IMR-90 (cell line): ENCODE measurements at regions not wholly inside any gene's neighbourhood (a gene's known extent, or its start where the extent isn't known, plus 50 kb on each side); places are given as distances from the start of the nearest gene placed in this dataset.

ENCODE experiments used
- ATAC-seq: fragments of 200-7000 bp; cut with Tn5 transposase; 2 replicates; pipeline ENCODE4 v1.9.1; 2020; ENCODE audit warnings: low read depth, mild to moderate bottlenecking, moderate library complexity
- BruUV-seq: library from RNA; stranded (reverse); fragments of 400-500 nt; replicated peaks from 2 replicates; lab custom pipeline; 2021; lab: Mats Ljungman, UMichigan
- CTCF ChIA-PET: fragments of 300-600 bp; formaldehyde crosslinking; extraction: SDS; loops from one replicate; lab custom pipeline; 2021; ENCODE audit warnings: antibody characterized with exemption; lab: Yijun Ruan, JAX
- POLR2A ChIA-PET: fragments of 300-600 bp; sonication (Branson Sonifier 250); formaldehyde crosslinking; loops from one replicate; lab custom pipeline; 2022; ENCODE audit warnings: antibody characterized with exemption; ENCODE audit not compliant: unreplicated experiment; lab: Charles Lee
- DNase-seq: peaks from one replicate; pipeline ENCODE4 v3.0.0; 2013
- H2AFZ ChIP-seq: replicated peaks from 2 replicates; pipeline ENCODE3; 2013; ENCODE audit warnings: low read length, mild to moderate bottlenecking; ENCODE audit not compliant: poor library complexity
- H2AK5ac ChIP-seq: 2 replicates; pipeline ENCODE4 v1.6.1; 2013; ENCODE audit warnings: low read depth, low read length, inconsistent platforms
- H2AK9ac ChIP-seq: replicated peaks from 2 replicates; pipeline ENCODE3; 2013; ENCODE audit warnings: mild to moderate bottlenecking, low read depth, low read length, moderate library complexity; ENCODE audit not compliant: poor library complexity
- H2BK120ac ChIP-seq: 2 replicates; pipeline ENCODE4 v1.6.1; 2013; ENCODE audit warnings: low read depth, low read length, inconsistent platforms
- H2BK15ac ChIP-seq: 3 replicates; pipeline ENCODE4 v1.6.1; 2013; ENCODE audit warnings: low read depth, low read length, inconsistent platforms
- H2BK20ac ChIP-seq: 2 replicates; pipeline ENCODE4 v1.6.1; 2013; ENCODE audit warnings: low read depth, mild to moderate bottlenecking, inconsistent platforms, low read length, moderate library complexity
- H2BK5ac ChIP-seq: 2 replicates; pipeline ENCODE4 v1.6.1; 2013; ENCODE audit warnings: mild to moderate bottlenecking, low read depth, low read length, inconsistent platforms; ENCODE audit not compliant: poor library complexity, severe bottlenecking
- H3K14ac ChIP-seq: replicated peaks from 2 replicates; pipeline ENCODE4 v1.6.1; 2013; ENCODE audit warnings: low read depth, low read length, inconsistent platforms
- H3K18ac ChIP-seq: 2 replicates; pipeline ENCODE4 v1.6.1; 2013; ENCODE audit warnings: low read depth, low read length, control low read depth
- H3K23ac ChIP-seq: 2 replicates; pipeline ENCODE4 v1.6.1; 2013; ENCODE audit warnings: low read depth, low read length, inconsistent platforms
- H3K27ac ChIP-seq: 2 replicates; pipeline ENCODE4 v1.5.1; 2013; ENCODE audit warnings: mild to moderate bottlenecking, control low read depth, low read length; ENCODE audit not compliant: insufficient read depth
- H3K27me3 ChIP-seq: 2 replicates; pipeline ENCODE4 v1.6.1; 2013; ENCODE audit warnings: low read length; ENCODE audit not compliant: control insufficient read depth, insufficient read depth
- H3K36me3 ChIP-seq: 2 replicates; pipeline ENCODE4 v1.6.1; 2013; ENCODE audit warnings: low read length, mixed read lengths; ENCODE audit not compliant: control insufficient read depth, insufficient read depth
- H3K4ac ChIP-seq: 2 replicates; pipeline ENCODE4 v1.6.1; 2013; ENCODE audit warnings: low read depth, low read length, inconsistent platforms
- H3K4me1 ChIP-seq: 2 replicates; pipeline ENCODE4 v1.6.1; 2013; ENCODE audit warnings: low read length, mixed read lengths; ENCODE audit not compliant: control insufficient read depth, insufficient read depth
- H3K4me2 ChIP-seq: 2 replicates; pipeline ENCODE4 v1.6.1; 2013; ENCODE audit warnings: low read depth, mild to moderate bottlenecking, control low read depth, low read length, moderate library complexity
- H3K4me3 ChIP-seq: 2 replicates; pipeline ENCODE4 v1.5.1; 2013; ENCODE audit warnings: low read depth, mild to moderate bottlenecking, control low read depth, low read length, moderate library complexity; ENCODE audit not compliant: insufficient read depth
- H3K56ac ChIP-seq: 2 replicates; pipeline ENCODE4 v1.6.1; 2013; ENCODE audit warnings: low read length, inconsistent platforms; ENCODE audit not compliant: insufficient read depth; ENCODE audit errors: extremely low read depth
- H3K79me1 ChIP-seq, 2 experiments: 2 replicates each; pipeline ENCODE4 v1.6.1; 2013; ENCODE audit warnings: low read length in 2 of 2, inconsistent platforms in 1 of 2, low read depth in 1 of 2
- H3K9ac ChIP-seq: 2 replicates; pipeline ENCODE4 v1.6.1; 2013; ENCODE audit warnings: low read depth, low read length, control low read depth
- H3K9me1 ChIP-seq: 2 replicates; pipeline ENCODE4 v1.6.1; 2013; ENCODE audit warnings: low read length, inconsistent platforms; ENCODE audit not compliant: insufficient read depth
- H3K9me3 ChIP-seq: 2 replicates; pipeline ENCODE4 v1.6.1; 2013; ENCODE audit warnings: low read length; ENCODE audit not compliant: control insufficient read depth, insufficient read depth
- H4K20me1 ChIP-seq: 2 replicates; pipeline ENCODE4 v1.6.1; 2013; ENCODE audit warnings: low read length, inconsistent platforms; ENCODE audit not compliant: insufficient read depth
- H4K5ac ChIP-seq: 2 replicates; pipeline ENCODE4 v1.6.1; 2013; ENCODE audit warnings: mild to moderate bottlenecking, low read depth, low read length, control low read depth
- H4K8ac ChIP-seq, 2 experiments: 2 replicates each; pipeline ENCODE4 v1.6.1; 2013; ENCODE audit warnings: low read depth in 2 of 2, low read length in 2 of 2, control low read depth in 1 of 2, inconsistent platforms in 1 of 2
- H4K91ac ChIP-seq: 2 replicates; pipeline ENCODE4 v1.6.1; 2013; ENCODE audit warnings: low read depth, low read length, inconsistent platforms; ENCODE audit not compliant: insufficient read depth
- CEBPB ChIP-seq: IDR thresholded peaks from 2 replicates; pipeline ENCODE4 v1.6.1; 2012; ENCODE audit warnings: low read depth, low read length, improper control_type of control experiment
- CHD1 ChIP-seq: IDR thresholded peaks from 2 replicates; pipeline ENCODE4 v1.6.1; 2012; ENCODE audit warnings: low read depth, low read length, improper control_type of control experiment
- FOS ChIP-seq: fragments of 150-350 bp; IDR thresholded peaks from 2 replicates; pipeline ENCODE4 v1.6.1; 2016; ENCODE audit warnings: low read depth, low read length
- MXI1 ChIP-seq: IDR thresholded peaks from 2 replicates; pipeline ENCODE4 v1.6.1; 2012; ENCODE audit warnings: low read depth, mild to moderate bottlenecking, low read length, moderate library complexity, borderline replicate concordance
- NFE2L2 ChIP-seq: fragments of 150-350 bp; IDR thresholded peaks from 2 replicates; pipeline ENCODE4 v1.6.1; 2016; ENCODE audit warnings: low read depth, mild to moderate bottlenecking, low read length
- POLR2A ChIP-seq: IDR thresholded peaks from 2 replicates; pipeline ENCODE4 v1.6.1; 2012; ENCODE audit warnings: mild to moderate bottlenecking, low read depth, low read length
- RAD21 ChIP-seq: IDR thresholded peaks from 2 replicates; pipeline ENCODE4 v1.6.1; 2012; ENCODE audit warnings: low read length, improper control_type of control experiment
- RFX5 ChIP-seq: IDR thresholded peaks from 2 replicates; pipeline ENCODE4 v1.8.0; 2012; ENCODE audit warnings: low read depth, mild to moderate bottlenecking, low read length, moderate library complexity
- WGBS, 2 experiments: methylation state at CpG; one replicate each; pipeline versions ENCODE4 v1.1.5 to v1.1.7; 2013; ENCODE audit warnings: missing lambda C conversion rate in 2 of 2; ENCODE audit not compliant: insufficient read length in 1 of 2; ENCODE audit errors: extremely low coverage in 2 of 2; 5-methylcytosine and 5-hydroxymethylcytosine counted together
- dilution Hi-C: fragments of 300-500 bp; cut with HindIII; formaldehyde crosslinking; loops from one replicate; pipeline ENCODE4 v1.14.3; 2018; ENCODE audit warnings: low sequenced_read_pairs; ENCODE audit not compliant: unreplicated experiment
- in situ Hi-C: fragments of 300-500 bp; cut with MboI; formaldehyde crosslinking; loops from 3 replicates; pipeline ENCODE4 v1.14.3; 2019; ENCODE audit warnings: low sequenced_read_pairs, inconsistent platforms, mixed read lengths
- intact Hi-C: fragments of 100-400 bp; cut with micrococcal nuclease; formaldehyde crosslinking; loops from 2 replicates; pipeline ENCODE4 v1.10.0; 2022
- TF ChIP-seq, protein P1 (sequence below): fragments of 150-350 bp; IDR thresholded peaks from 2 replicates; pipeline ENCODE4 v1.6.1; 2017; ENCODE audit warnings: mild to moderate bottlenecking, antibody characterized with exemption, low read length, low read depth
- TF ChIP-seq, protein P2 (sequence below): conservative IDR thresholded peaks from 2 replicates; pipeline ENCODE4 v1.5.1; 2012; ENCODE audit warnings: mild to moderate bottlenecking, low read depth, low read length, improper control_type of control experiment
- TF ChIP-seq, protein P3 (sequence below): fragments of 150-350 bp; IDR thresholded peaks from 2 replicates; pipeline ENCODE4 v1.6.1; 2016; ENCODE audit warnings: low read depth, mild to moderate bottlenecking, low read length, moderate library complexity, borderline replicate concordance

DNA sequence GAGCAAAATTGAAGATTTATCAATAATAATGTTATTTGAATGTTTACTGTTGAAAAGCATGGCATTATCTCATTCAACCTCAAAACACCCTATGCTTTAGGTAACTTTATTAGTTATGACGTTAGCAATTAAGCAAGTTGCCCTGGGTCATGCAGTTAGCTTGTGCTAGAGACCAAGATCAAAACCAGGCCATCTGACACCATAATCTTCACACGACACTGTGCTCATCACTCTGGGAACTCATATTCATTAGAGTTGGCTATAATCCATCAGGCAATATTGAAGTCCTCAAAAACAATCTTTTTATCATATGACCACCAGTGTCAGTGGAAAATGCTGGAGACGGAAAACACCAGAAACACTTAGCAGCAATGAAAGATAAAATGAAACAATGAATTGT lies 253.5 kb downstream of the PCDH20 start:
- Histone ChIP-seq H3K27ac (no peak overlapping the region), H2BK15ac (no peak overlapping the region), H3K18ac (no peak overlapping the region), H4K5ac (no peak overlapping the region), H2AK9ac (no peak overlapping the region), H4K91ac (no peak overlapping the region), H4K20me1 (no peaks in the 10 kb centered on the region), H4K8ac (no peak overlapping the region), H2BK20ac (no peak overlapping the region), H3K23ac (no peak overlapping the region), H2AK5ac (no peak overlapping the region), H3K4me2 (no peak overlapping the region), H3K27me3 (no peaks in the 10 kb centered on the region), H3K4ac (no peak overlapping the region), H3K79me1 (no peaks in the 10 kb centered on the region), H2AFZ (no peak overlapping the region), H3K56ac (no peak overlapping the region), H3K14ac (no peak overlapping the region), H3K4me3 (no peak overlapping the region), H2BK5ac (no peak overlapping the region), H3K9me1 (no peaks in the 10 kb centered on the region), H3K36me3 (no peaks in the 10 kb centered on the region), H2BK120ac (no peak overlapping the region), H3K4me1 (no peaks in the 10 kb centered on the region), H3K9ac (no peak overlapping the region), H3K9me3 (0 out of 2 replicates have a peak, but pooled peaks cover 2% of the 10 kb centered on the region)
- intact Hi-C loops = no loop called here
- POLR2A ChIA-PET = no interaction called here
- in situ Hi-C loops = no loop called here
- no CpG with 5 or more reads among the region's 3 CpGs for WGBS, 2 experiments
- dilution Hi-C loops = no loop called here
- BruUV-seq = no TSS peak
- DNase-seq (no peak), ATAC-seq (no peak)
- CTCF ChIA-PET = no interaction called here
- TF ChIP-seq MXI1 = no peak
- TF ChIP-seq FOS = no peak
- TF ChIP-seq, protein P1, sequence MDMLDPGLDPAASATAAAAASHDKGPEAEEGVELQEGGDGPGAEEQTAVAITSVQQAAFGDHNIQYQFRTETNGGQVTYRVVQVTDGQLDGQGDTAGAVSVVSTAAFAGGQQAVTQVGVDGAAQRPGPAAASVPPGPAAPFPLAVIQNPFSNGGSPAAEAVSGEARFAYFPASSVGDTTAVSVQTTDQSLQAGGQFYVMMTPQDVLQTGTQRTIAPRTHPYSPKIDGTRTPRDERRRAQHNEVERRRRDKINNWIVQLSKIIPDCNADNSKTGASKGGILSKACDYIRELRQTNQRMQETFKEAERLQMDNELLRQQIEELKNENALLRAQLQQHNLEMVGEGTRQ = no peak
- TF ChIP-seq RAD21 = no peak
- TF ChIP-seq, protein P2, sequence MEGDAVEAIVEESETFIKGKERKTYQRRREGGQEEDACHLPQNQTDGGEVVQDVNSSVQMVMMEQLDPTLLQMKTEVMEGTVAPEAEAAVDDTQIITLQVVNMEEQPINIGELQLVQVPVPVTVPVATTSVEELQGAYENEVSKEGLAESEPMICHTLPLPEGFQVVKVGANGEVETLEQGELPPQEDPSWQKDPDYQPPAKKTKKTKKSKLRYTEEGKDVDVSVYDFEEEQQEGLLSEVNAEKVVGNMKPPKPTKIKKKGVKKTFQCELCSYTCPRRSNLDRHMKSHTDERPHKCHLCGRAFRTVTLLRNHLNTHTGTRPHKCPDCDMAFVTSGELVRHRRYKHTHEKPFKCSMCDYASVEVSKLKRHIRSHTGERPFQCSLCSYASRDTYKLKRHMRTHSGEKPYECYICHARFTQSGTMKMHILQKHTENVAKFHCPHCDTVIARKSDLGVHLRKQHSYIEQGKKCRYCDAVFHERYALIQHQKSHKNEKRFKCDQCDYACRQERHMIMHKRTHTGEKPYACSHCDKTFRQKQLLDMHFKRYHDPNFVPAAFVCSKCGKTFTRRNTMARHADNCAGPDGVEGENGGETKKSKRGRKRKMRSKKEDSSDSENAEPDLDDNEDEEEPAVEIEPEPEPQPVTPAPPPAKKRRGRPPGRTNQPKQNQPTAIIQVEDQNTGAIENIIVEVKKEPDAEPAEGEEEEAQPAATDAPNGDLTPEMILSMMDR = no peak
- TF ChIP-seq CHD1 = no peak
- TF ChIP-seq POLR2A = no peak
- no peak for TF ChIP-seq NFE2L2
- TF ChIP-seq, protein P3, sequence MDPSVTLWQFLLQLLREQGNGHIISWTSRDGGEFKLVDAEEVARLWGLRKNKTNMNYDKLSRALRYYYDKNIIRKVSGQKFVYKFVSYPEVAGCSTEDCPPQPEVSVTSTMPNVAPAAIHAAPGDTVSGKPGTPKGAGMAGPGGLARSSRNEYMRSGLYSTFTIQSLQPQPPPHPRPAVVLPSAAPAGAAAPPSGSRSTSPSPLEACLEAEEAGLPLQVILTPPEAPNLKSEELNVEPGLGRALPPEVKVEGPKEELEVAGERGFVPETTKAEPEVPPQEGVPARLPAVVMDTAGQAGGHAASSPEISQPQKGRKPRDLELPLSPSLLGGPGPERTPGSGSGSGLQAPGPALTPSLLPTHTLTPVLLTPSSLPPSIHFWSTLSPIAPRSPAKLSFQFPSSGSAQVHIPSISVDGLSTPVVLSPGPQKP = no peak
- TF ChIP-seq RFX5 = no peak
- TF ChIP-seq CEBPB = no peak
